ENCODE measurements at regions not wholly inside any gene's neighbourhood (a gene's known extent, or its start where the extent isn't known, plus 50 kb on each side); places are given as distances from the start of the nearest gene placed in this dataset.

DNA sequence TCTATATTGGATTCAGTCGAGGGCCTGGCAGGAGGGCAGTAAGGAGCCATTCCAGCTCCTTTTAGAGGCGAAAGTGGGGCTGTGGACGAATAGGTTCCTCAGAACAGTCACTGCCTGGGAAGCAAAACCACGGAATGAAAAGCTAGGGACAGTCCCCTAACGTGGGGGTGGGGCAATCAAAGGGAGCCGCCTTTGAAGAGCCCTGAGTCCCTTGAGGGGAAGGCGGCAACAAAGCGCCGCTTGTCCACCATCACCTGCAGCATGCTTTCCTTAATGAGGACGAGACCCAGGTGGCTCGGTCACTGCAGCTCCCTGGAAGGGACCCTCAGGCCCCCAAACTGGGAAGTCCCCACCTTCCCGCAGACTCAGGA, 184.7 kb downstream of the ETS2 start:
- H3K36me3 ChIP-seq (ENCODE audit: control insufficient read depth in 4 of 4, insufficient read depth in 3 of 4, low read depth in 1 of 4, low read length in 3 of 4), result no peaks in the 10 kb centered on the region
- 76% methylated on average over 12 of the region's 12 CpGs for WGBS
- H3K9ac ChIP-seq (ENCODE audit: low read depth in 1 of 2, low read length in 2 of 2), result no peak overlapping the region
- DNase-seq (ENCODE audit: low spot score), result no peak
- H3K9me3 ChIP-seq (ENCODE audit: control insufficient read depth in 4 of 4, low read length in 3 of 4), result no peaks in the 10 kb centered on the region
- no peaks in the 10 kb centered on the region for H3K27me3 ChIP-seq (ENCODE audit: control insufficient read depth in 4 of 4, insufficient read depth in 4 of 4, low read length in 3 of 4)
- TF ChIP-seq FOXA2 (IDR thresholded peaks at IDR 0.05), result no peak
- no peak for TF ChIP-seq JUND (IDR thresholded peaks at IDR 0.05)
- TF ChIP-seq RAD21 (IDR thresholded peaks at IDR 0.05), result no peak
- no peak overlapping the region for H3K4me3 ChIP-seq (ENCODE audit: low read depth in 1 of 3, low read length in 3 of 3)
- peaks cover 0 to 1% (median 0%) of the 10 kb centered on the region in 4 donors for H3K4me1 ChIP-seq (ENCODE audit: control insufficient read depth in 4 of 4, insufficient read depth in 4 of 4, low read length in 3 of 4)
- H3K27ac ChIP-seq (ENCODE audit: low read depth in 1 of 2, low read length in 2 of 2), result peak overlapping the region in 1 of 2 donors; percentile 34

DNA sequence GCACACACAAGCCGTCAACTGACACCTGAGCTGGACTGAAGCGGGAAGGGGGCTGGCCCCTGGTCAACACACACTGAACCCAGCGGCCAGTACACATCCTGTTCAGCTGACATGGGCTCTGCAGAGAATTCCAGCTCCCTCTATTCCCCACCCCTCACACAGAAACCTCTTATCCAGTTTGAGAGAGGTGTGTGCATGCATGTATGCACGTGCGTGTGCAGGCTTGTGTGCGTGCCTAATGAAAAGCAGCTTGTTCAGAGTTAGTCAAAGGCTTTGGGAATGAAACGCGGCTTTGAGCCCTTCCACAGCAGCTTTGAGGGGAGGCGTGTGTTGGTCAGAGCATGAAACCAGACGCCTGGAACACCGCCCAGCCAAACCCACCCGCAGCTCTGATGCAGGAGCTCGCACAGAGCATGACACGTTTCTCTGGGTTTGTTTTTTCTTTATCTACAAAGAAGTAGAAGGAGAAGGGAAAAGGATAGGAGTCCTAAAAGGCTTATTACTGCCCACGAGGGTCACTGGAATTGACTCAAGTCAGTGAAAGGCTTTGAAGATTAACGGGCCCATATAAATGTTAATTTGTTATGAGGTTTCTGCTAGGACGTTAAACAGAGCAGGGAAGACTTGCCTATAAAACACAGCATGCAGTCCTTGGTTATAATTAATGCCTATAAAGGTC, 184.2 kb downstream of the ETS2 start:
- Histone ChIP-seq H3K9me3 (ENCODE audit: control insufficient read depth in 4 of 4, low read length in 3 of 4) (no peaks in the 10 kb centered on the region), H3K27me3 (ENCODE audit: control insufficient read depth in 4 of 4, insufficient read depth in 4 of 4, low read length in 3 of 4) (no peaks in the 10 kb centered on the region), H3K4me1 (ENCODE audit: control insufficient read depth in 4 of 4, insufficient read depth in 4 of 4, low read length in 3 of 4) (peaks cover 0 to 1% (median 0%) of the 10 kb centered on the region in 4 donors), H3K9ac (ENCODE audit: low read depth in 1 of 2, low read length in 2 of 2) (no peak overlapping the region), H3K27ac (ENCODE audit: low read depth in 1 of 2, low read length in 2 of 2) (peak overlapping the region in 1 of 2 donors; percentile 28), H3K4me3 (ENCODE audit: low read depth in 1 of 3, low read length in 3 of 3) (no peak overlapping the region), H3K36me3 (ENCODE audit: control insufficient read depth in 4 of 4, insufficient read depth in 3 of 4, low read depth in 1 of 4, low read length in 3 of 4) (no peaks in the 10 kb centered on the region)
- 57% methylated on average over 17 of the region's 17 CpGs for WGBS
- TF ChIP-seq HNF4A (conservative IDR thresholded peaks at IDR 0.05), result no peak
- TF ChIP-seq FOXA1 (IDR thresholded peaks at IDR 0.05), result no peak
- TF ChIP-seq YY1 (IDR thresholded peaks at IDR 0.05), result no peak
- TF ChIP-seq, protein P1, sequence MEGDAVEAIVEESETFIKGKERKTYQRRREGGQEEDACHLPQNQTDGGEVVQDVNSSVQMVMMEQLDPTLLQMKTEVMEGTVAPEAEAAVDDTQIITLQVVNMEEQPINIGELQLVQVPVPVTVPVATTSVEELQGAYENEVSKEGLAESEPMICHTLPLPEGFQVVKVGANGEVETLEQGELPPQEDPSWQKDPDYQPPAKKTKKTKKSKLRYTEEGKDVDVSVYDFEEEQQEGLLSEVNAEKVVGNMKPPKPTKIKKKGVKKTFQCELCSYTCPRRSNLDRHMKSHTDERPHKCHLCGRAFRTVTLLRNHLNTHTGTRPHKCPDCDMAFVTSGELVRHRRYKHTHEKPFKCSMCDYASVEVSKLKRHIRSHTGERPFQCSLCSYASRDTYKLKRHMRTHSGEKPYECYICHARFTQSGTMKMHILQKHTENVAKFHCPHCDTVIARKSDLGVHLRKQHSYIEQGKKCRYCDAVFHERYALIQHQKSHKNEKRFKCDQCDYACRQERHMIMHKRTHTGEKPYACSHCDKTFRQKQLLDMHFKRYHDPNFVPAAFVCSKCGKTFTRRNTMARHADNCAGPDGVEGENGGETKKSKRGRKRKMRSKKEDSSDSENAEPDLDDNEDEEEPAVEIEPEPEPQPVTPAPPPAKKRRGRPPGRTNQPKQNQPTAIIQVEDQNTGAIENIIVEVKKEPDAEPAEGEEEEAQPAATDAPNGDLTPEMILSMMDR (IDR thresholded peaks at IDR 0.05; ENCODE audit: low read depth, low read length, missing input control), result no peak
- no peak for TF ChIP-seq RXRA (IDR thresholded peaks at IDR 0.05)
- no peak for TF ChIP-seq HNF4G (IDR thresholded peaks at IDR 0.05)
- TF ChIP-seq, protein P2, sequence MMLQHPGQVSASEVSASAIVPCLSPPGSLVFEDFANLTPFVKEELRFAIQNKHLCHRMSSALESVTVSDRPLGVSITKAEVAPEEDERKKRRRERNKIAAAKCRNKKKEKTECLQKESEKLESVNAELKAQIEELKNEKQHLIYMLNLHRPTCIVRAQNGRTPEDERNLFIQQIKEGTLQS (IDR thresholded peaks at IDR 0.05), result no peak
- no peak for TF ChIP-seq JUND (IDR thresholded peaks at IDR 0.05)
- TF ChIP-seq, protein P3, sequence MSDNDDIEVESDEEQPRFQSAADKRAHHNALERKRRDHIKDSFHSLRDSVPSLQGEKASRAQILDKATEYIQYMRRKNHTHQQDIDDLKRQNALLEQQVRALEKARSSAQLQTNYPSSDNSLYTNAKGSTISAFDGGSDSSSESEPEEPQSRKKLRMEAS (IDR thresholded peaks at IDR 0.05), result no peak
- no peak for TF ChIP-seq TAF1 (conservative IDR thresholded peaks at IDR 0.05)
- TF ChIP-seq RAD21 (IDR thresholded peaks at IDR 0.05), result no peak
- no peak for TF ChIP-seq GABPA (IDR thresholded peaks at IDR 0.05 in 1 of 2, conservative IDR thresholded peaks at IDR 0.05 in 1 of 2)
- DNase-seq (ENCODE audit: low spot score), result peak; percentile 52

DNA sequence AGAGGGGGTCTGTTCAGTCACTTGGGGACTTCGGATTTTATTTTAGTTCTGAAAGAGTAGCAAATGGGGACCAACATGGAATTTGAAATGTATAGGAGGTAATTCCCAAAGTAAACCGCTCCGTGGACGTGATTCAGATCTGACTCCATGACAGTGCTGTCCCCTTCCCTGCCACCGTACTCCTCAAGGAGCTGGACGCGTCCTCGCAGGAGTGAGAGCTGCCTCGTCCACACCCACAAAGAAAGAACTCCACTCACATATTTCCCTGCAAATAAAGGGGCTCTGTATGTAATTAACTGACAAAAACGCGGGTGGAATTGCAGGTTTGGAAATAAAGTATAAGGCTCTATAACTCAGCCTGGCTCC, 183.6 kb downstream of the ETS2 start:
- 82% methylated on average over 11 of the region's 11 CpGs for WGBS
- H3K27ac ChIP-seq (ENCODE audit: low read depth in 1 of 2, low read length in 2 of 2), result peak overlapping the region in 1 of 2 donors; percentile 28
- no peak overlapping the region for H3K4me3 ChIP-seq (ENCODE audit: low read depth in 1 of 3, low read length in 3 of 3)
- no peaks in the 10 kb centered on the region for H3K36me3 ChIP-seq (ENCODE audit: control insufficient read depth in 4 of 4, insufficient read depth in 3 of 4, low read depth in 1 of 4, low read length in 3 of 4)
- no peak for DNase-seq (ENCODE audit: low spot score)
- no peaks in the 10 kb centered on the region for H3K9me3 ChIP-seq (ENCODE audit: control insufficient read depth in 4 of 4, low read length in 3 of 4)
- no peak overlapping the region for H3K9ac ChIP-seq (ENCODE audit: low read depth in 1 of 2, low read length in 2 of 2)
- peaks cover 0 to 1% (median 0%) of the 10 kb centered on the region in 4 donors for H3K4me1 ChIP-seq (ENCODE audit: control insufficient read depth in 4 of 4, insufficient read depth in 4 of 4, low read length in 3 of 4)
- TF ChIP-seq YY1 (IDR thresholded peaks at IDR 0.05), result no peak
- no peak for TF ChIP-seq NR2F2 (IDR thresholded peaks at IDR 0.05)
- no peak for TF ChIP-seq RXRA (IDR thresholded peaks at IDR 0.05)
- no peaks in the 10 kb centered on the region for H3K27me3 ChIP-seq (ENCODE audit: control insufficient read depth in 4 of 4, insufficient read depth in 4 of 4, low read length in 3 of 4)
